CD4-positive, alpha-beta T cell treated with Interleukin-2 at 100 ng/mL for 4 hours (primary cell): ENCODE measurements at regions not wholly inside any gene's neighbourhood (a gene's known extent, or its start where the extent isn't known, plus 50 kb on each side); places are given as distances from the start of the nearest gene placed in this dataset.

Experiments
- DNase-seq: peaks from one replicate; pipeline ENCODE4 v3.0.0-alpha.2; 2020; ENCODE audit warnings: low spot score

DNA sequence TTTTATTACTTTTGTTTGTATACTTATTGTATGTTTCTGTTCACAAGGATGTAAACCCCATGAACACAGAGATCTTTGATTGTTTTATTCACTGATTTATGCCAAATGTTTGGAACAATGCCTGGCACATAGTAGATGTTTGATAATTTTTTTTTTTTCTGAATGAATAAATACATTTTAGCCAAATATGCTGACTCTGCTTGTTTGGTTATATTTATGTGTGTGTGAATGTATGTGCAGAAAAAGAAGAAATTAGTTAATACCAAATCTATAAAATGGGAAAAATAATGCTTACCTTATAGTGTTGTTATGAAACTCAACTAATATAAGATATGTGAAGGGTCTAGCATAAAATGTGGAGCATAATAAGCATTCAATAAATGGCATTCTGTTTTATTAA lies 203.9 kb downstream of the MDFIC start:
- no peak for DNase-seq

DNA sequence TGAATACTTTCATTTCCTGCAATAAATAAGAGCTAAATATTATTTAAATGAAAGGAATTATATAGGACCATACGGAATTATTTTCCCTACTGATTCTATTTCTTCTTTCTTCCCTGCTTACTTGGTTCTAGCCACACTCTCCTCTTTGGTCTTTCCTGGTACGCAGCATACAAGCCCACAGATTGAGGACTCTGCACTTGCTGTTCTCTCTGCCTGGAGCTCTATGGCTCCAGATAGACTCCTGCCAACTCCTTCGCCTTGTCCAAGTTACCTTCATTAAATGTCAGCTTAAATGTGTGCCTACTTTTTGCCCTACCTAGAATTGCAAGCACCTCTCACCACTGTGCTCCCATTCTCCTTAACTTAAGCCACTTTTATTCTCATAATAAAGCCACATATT lies 203.4 kb downstream of the MDFIC start:
- DNase-seq: no peak

DNA sequence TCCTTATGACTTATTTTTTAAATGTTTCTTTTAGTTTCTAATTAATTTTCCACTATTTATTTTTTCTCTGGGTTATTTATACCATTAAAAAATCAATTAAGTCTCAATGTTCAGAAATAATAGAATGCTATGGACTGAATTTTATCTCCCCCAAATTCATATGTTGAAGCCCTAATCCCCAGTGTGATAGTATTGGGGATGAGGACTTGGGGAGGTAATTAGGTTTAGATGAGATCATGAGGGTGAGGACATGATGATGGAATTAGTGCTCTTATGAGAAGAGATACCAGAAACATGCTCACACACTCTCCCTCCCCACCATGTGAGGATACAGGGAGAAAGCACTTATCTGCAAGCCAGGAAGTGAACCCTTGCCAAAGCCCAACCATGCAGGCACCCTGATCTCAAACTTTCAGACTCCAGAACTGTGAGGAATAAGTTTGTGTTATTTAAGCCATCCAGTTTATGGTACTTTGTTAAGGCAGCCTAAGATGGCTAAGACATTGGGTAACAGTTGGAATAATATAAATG lies 202.6 kb downstream of the MDFIC start:
- no peak for DNase-seq

GRCh38 chr7:115123441-115123840 lies 201.5 kb downstream of the MDFIC start:
- no peak for DNase-seq

DNA sequence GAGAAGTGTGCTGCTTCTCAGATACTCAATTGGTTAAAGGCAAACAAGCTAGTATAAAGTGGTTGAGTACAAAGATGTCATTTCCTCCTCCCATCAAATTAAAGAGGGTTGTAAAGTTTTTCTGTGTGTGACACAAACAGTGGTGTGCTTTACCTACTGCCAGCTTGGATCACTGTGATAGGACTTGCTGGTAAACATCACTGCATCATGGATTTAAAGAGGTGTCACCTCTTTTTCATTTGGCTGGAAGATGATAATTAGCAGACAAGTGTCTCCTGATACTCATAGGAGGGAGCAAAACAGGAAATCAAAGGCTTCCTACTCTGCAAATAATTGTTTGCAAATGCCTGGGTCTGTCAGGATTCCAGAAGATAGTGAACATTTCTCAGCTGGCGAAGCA lies 200.5 kb downstream of the MDFIC start:
- DNase-seq: no peak

- no peak for DNase-seq
These were observed 195.9 kb downstream of the MDFIC start for GRCh38 chr7:115117748-115118147.

- DNase-seq: no peak
These were observed 195.2 kb downstream of the MDFIC start for GRCh38 chr7:115116773-115117715.

DNA sequence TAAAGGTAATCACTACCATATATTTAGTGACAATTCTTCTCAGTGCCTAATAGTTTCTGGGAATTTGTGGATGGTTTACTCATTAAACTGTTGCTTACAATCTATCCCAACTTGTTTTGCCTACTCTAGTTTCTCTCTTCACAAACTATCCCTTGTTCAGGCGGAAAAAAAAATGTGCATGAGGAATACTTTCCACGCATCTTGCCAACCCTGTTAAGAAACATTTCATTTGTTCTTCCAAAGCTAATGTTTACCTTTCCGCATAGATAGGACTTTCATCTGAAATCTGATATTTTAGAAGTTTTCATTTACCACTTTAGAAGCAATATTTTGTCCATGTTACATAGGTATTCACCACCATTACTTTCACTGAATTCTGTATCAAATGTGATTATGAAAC lies 191.9 kb downstream of the MDFIC start:
- DNase-seq: no peak

GRCh38 chr7:115113131-115113530 lies 191.2 kb downstream of the MDFIC start:
- no peak for DNase-seq

DNA sequence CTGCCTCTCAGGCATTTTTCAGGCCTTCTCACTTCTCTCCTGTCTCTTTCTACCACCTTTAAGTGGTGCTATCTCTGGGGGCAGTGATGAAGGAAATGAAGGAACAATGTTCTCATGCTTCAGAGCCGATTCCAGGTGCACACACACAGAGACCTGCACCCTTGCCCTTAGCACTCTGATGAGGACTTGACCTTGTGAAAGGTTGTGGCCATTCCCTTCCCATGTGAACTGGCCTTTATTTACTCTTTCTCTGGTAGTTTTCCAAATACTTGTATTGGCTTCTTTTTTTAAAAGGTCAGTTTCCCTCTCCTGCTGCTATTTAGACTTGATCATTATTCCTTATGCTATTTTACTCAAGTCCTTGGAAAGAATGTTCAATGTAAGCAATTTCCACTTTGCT lies 188.6 kb downstream of the MDFIC start:
- DNase-seq: no peak

DNA sequence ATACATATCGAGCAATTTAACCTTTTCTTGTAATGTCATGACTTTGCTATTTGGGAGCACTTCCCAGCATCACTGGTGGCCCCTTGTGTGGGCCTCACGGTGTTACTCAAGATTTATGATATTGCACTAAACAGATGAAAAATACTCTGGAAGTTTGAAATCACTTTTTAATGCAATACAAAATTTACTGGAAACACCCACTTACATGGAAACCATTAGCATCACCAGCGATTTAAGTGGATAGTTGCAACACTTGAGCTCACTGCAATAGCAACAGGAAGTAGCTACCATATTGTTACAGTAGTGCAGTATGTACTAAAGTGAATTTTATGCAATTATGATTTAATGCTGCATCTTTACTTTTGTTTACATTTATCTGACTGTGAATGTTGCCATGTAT lies 184.4 kb downstream of the MDFIC start:
- no peak for DNase-seq

DNA sequence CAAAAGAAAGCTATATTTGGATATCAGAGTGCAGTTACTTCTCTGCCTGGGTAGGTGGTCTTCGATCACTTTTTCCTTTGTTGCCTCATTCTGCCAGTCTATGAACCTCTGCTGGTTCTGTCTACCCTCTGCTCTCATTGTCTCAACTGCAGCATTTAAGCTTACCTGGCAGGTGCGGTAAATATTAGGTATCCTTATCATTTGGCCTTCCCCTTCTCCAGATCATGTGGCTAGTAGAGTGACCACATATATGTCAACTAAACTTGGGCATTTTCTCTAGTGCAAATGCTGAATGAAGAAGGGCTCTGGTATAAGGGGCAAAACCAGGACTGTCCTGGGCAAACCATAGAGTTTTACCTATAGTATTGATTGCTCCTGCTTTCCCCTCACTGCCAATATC lies 180.8 kb downstream of the MDFIC start:
- DNase-seq: no peak

DNA sequence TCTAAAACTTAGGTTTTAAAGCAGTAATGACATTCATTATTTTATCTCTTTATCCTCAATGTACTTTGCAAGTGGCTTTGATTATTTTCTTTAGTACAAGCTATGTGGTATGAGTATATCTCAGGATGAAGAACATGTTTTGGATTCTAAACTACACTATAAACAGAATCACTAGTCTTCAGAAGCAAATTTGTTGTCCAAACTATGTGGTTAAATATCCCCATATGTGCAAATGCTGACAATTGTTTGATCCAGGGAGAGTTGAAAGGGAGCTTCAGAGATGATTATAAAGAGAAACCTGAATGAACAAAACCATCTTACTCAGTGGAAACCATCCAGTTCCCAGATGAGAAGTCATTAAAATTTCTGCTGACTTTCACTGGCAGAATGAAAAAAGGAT lies 179.3 kb downstream of the MDFIC start:
- no peak for DNase-seq

- no peak for DNase-seq
These were observed 178.0 kb downstream of the MDFIC start for GRCh38 chr7:115099906-115100305.

DNA sequence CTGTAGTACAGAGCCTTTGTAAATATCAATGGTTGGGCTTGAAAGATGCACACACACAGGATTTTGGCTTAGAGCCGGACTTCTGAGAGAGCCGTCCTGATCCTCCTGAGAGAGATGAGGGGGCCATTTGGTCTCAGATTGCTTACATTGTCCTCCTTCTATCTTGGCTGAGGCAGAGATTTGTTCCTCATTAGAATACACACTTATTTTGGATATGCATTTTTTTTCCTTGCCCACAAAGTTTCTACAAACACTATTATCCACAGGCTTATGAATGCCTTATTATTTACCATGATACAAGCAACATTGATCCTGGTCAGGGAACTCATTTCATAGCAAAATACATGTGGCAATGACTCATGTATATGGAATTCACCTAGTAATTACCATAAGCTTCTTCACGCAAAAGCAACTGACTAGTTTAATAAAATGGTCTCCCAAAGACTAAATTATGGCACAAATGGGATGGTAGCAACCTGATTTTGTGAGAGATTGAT lies 175.3 kb downstream of the MDFIC start:
- DNase-seq: no peak

GRCh38 chr7:115096262-115096661 lies 174.4 kb downstream of the MDFIC start:
- DNase-seq: no peak

DNA sequence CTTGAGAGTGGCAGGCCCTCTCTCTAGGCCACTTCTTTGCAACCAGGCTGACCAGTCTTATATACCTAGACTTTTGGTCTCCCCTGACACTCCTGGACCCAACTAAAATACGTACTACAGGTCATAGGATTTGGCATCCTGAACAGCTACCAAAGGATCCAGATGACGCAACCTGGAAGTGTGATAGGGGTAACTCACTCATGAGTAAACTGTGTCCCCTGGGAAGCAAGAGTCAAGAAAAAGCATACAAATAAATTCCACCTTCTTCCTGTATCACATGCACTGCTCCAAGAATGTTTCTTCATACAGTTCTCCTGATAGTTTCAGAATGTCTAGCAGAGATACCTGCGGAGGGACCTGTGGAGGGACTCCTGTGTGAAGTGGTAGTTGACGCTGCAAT lies 172.3 kb downstream of the MDFIC start:
- no peak for DNase-seq

DNA sequence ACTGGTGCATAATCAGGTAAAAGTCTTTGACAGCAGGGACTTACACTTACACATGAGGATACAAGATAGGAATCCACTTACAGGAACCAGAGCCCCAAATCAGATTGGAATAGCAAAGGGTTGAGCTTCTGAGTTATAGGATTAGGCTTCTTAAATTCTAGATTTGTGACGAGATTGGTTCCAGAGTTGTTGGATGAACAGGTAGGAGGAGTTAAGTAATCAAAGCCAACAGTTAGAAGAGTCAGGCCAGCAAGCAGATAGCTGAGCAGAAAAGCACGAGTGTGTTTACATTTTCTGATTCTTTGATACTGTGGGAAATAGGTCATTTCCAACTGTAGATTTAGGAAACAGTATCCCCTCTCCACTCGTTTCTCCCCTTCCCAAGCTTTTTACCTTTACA lies 167.0 kb downstream of the MDFIC start:
- DNase-seq: no peak

DNA sequence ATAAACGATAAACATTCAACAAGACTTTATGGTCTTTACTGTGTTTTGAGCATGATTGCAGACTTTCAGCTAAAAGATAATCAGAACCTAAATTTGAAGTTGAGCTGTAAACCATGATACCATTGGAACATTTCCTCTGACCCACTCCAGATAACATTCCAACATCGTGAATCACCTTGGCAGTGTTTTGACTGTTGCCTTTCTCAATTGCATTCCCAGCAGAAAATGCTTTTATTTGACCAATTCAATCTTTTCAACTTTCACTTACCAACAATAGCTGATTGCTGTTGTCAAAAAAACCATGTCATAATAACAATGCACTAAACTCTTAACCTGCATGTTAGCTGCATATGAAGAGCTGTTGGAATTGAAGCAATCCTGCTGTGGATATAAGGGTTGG lies 165.5 kb downstream of the MDFIC start:
- DNase-seq: no peak

GRCh38 chr7:115086146-115086841 lies 164.4 kb downstream of the MDFIC start:
- DNase-seq: no peak

DNA sequence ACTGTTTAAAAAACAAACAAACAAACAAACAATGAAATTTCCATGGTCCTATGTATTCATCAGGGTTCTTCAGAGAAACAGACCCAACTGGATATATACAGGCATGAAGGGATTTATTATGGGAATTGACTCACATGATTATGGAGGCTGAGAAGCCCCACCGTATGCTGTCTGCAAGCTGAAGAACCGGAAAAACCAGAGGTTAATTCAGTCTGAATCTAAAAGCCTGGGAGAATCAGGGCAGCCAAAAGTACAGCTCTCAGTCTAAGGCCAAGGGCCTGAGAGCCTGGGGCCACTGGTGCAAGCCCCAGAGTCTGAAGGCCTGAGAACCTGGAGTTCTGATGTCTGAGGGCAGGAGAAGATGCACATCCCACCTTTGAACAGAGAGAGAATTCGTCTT lies 163.5 kb downstream of the MDFIC start:
- DNase-seq: no peak

- DNase-seq: no peak
These were observed 162.0 kb downstream of the MDFIC start for GRCh38 chr7:115083935-115084334.

- no peak for DNase-seq
These were observed 159.9 kb downstream of the MDFIC start for GRCh38 chr7:115081772-115082171.
